Astrocyte (in vitro differentiated cells and primary cell): ENCODE measurements at regions not wholly inside any gene's neighbourhood (a gene's known extent, or its start where the extent isn't known, plus 50 kb on each side); places are given as distances from the start of the nearest gene placed in this dataset.

Source experiments
- DNase-seq: peaks from one replicate; pipeline ENCODE4 v3.0.0-alpha.2; 2010; ENCODE audit warnings: low read depth
- FAIRE-seq: peaks from 2 replicates; lab custom pipeline; 2011; peaks lifted over from hg19 to GRCh38; lab: Jason Lieb, UNC
- H2AFZ ChIP-seq: 2 replicates; pipeline ENCODE4 v1.6.0; 2012; ENCODE audit warnings: low read depth, low read length, inconsistent platforms
- H3K27ac ChIP-seq: 2 replicates; pipeline ENCODE4 v1.5.1; 2011; ENCODE audit warnings: low read depth, low read length, inconsistent platforms
- H3K27me3 ChIP-seq: 2 replicates; pipeline ENCODE4 v1.6.0; 2011; ENCODE audit warnings: low read length, inconsistent platforms; ENCODE audit not compliant: insufficient read depth
- H3K36me3 ChIP-seq: 2 replicates; pipeline ENCODE4 v1.5.1; 2011; ENCODE audit warnings: low read length, inconsistent platforms; ENCODE audit not compliant: insufficient read depth
- H3K4me1 ChIP-seq: 2 replicates; pipeline ENCODE4 v1.5.1; 2011; ENCODE audit warnings: low read length, inconsistent platforms; ENCODE audit not compliant: insufficient read depth
- H3K4me2 ChIP-seq: 2 replicates; pipeline ENCODE4 v1.6.0; 2012; ENCODE audit warnings: low read length, inconsistent platforms
- H3K4me3 ChIP-seq: 2 replicates; pipeline ENCODE4 v1.5.1; 2011; ENCODE audit warnings: low read depth, mild to moderate bottlenecking, low read length, inconsistent platforms; ENCODE audit not compliant: insufficient read depth
- H3K79me2 ChIP-seq: 2 replicates; pipeline ENCODE4 v1.6.0; 2012; ENCODE audit warnings: mild to moderate bottlenecking, low read length, inconsistent platforms; ENCODE audit not compliant: insufficient read depth
- H3K9ac ChIP-seq: 2 replicates; pipeline ENCODE4 v1.6.0; 2012; ENCODE audit warnings: mild to moderate bottlenecking, low read length, inconsistent platforms
- H3K9me3 ChIP-seq: 2 replicates; pipeline ENCODE4 v1.5.1; 2012; ENCODE audit warnings: low read depth, mild to moderate bottlenecking, low read length, inconsistent platforms; ENCODE audit not compliant: insufficient read depth
- H4K20me1 ChIP-seq: 2 replicates; pipeline ENCODE4 v1.6.0; 2012; ENCODE audit warnings: low read length, inconsistent platforms; ENCODE audit not compliant: insufficient read depth
- H3K27ac Mint-ChIP-seq: one replicate; pipeline ENCODE4 v1.8.0; 2021; ENCODE audit warnings: mild to moderate bottlenecking, mixed read lengths; ENCODE audit not compliant: unreplicated experiment
- H3K27me3 Mint-ChIP-seq: one replicate; pipeline ENCODE4 v1.8.0; 2021; ENCODE audit warnings: low read depth, mixed read lengths; ENCODE audit not compliant: unreplicated experiment
- H3K36me3 Mint-ChIP-seq: one replicate; pipeline ENCODE4 v1.8.0; 2021; ENCODE audit warnings: low read depth, mixed read lengths; ENCODE audit not compliant: unreplicated experiment
- H3K4me1 Mint-ChIP-seq: one replicate; pipeline ENCODE4 v1.8.0; 2021; ENCODE audit warnings: low read depth, mixed read lengths; ENCODE audit not compliant: unreplicated experiment
- H3K4me3 Mint-ChIP-seq: one replicate; pipeline ENCODE4 v1.8.0; 2021; ENCODE audit warnings: mild to moderate bottlenecking, moderate library complexity, mixed read lengths; ENCODE audit not compliant: unreplicated experiment
- H3K9me3 Mint-ChIP-seq: one replicate; pipeline ENCODE4 v1.8.0; 2021; ENCODE audit warnings: mild to moderate bottlenecking, mixed read lengths; ENCODE audit not compliant: unreplicated experiment
- EZH2 ChIP-seq: IDR thresholded peaks from 2 replicates; pipeline ENCODE4 v1.6.1; 2012; ENCODE audit warnings: mild to moderate bottlenecking, low read length, inconsistent platforms; ENCODE audit not compliant: insufficient read depth
- TF ChIP-seq, protein P1 (sequence below): IDR thresholded peaks from 2 replicates; pipeline ENCODE4 v1.5.1; 2011; ENCODE audit warnings: low read depth, mild to moderate bottlenecking, inconsistent platforms, low read length, moderate library complexity; ENCODE audit not compliant: insufficient read depth

DNA sequence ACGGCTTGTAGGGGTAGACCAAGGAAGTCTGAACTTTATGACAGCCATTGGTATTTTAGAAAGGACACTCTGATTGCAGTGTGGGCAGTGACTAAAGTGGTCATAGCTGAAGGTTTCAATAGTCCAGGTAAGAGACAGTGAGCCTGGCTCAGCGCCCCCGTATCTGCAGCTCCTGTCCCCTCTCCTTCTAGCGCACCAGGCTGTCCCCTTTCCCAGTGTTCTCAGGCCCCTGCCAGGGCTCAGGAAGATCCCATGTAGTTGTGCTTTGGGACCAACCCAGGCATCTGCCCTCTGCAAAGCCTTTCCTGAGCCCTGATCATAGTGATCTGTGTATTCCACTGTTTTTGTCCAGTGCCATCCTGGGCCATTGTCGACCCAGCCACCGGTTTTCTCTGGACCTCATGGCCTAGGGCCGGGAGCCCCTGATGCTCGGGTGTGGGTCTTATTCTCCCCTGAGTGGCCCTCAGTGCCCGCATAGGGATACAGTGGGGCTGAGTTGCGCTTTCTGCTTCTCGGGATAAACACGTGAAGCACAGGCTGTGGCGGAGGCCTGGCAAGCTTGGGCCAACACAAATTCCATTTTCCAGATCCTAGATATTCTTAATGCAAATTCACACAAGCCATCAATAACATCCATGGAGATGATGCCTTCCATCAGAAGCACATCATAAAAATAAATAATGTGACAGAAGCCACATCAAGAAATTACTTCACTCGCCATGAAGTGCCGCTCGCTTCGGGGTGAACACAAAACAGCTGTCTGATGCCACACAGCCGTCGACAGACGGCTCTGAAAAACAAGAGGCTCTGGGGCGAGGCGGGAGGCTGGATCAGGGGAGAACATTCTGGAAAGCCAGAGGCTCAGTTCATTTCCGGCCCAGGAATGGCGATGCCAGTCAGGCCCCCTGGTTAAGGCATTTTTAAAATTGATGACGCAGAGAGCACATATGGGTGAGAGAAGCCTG lies 805.0 kb downstream of the TBC1D22A start:
- Histone ChIP-seq H3K36me3 (no peaks in the 10 kb centered on the region), H3K4me2 (no peak overlapping the region), H2AFZ (no peak overlapping the region), H3K79me2 (no peaks in the 10 kb centered on the region), H3K27me3 (no peaks in the 10 kb centered on the region), H3K4me3 (no peak overlapping the region), H3K9me3 (peaks cover 27% of the 10 kb centered on the region), H3K27ac (no peak overlapping the region), H3K4me1 (no peaks in the 10 kb centered on the region), H3K9ac (no peak overlapping the region), H4K20me1 (no peaks in the 10 kb centered on the region)
- H3K27me3 Mint-ChIP-seq, result peaks cover 5% of the 10 kb centered on the region
- H3K27ac Mint-ChIP-seq, result no peak overlapping the region
- TF ChIP-seq, protein P1, sequence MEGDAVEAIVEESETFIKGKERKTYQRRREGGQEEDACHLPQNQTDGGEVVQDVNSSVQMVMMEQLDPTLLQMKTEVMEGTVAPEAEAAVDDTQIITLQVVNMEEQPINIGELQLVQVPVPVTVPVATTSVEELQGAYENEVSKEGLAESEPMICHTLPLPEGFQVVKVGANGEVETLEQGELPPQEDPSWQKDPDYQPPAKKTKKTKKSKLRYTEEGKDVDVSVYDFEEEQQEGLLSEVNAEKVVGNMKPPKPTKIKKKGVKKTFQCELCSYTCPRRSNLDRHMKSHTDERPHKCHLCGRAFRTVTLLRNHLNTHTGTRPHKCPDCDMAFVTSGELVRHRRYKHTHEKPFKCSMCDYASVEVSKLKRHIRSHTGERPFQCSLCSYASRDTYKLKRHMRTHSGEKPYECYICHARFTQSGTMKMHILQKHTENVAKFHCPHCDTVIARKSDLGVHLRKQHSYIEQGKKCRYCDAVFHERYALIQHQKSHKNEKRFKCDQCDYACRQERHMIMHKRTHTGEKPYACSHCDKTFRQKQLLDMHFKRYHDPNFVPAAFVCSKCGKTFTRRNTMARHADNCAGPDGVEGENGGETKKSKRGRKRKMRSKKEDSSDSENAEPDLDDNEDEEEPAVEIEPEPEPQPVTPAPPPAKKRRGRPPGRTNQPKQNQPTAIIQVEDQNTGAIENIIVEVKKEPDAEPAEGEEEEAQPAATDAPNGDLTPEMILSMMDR, result no peak
- TF ChIP-seq EZH2, result no peak
- peaks cover 2% of the 10 kb centered on the region for H3K36me3 Mint-ChIP-seq
- no peak for FAIRE-seq
- no peaks in the 10 kb centered on the region for H3K4me1 Mint-ChIP-seq
- DNase-seq, result no peak
- H3K9me3 Mint-ChIP-seq, result peaks cover 23% of the 10 kb centered on the region
- H3K4me3 Mint-ChIP-seq, result no peak overlapping the region

DNA sequence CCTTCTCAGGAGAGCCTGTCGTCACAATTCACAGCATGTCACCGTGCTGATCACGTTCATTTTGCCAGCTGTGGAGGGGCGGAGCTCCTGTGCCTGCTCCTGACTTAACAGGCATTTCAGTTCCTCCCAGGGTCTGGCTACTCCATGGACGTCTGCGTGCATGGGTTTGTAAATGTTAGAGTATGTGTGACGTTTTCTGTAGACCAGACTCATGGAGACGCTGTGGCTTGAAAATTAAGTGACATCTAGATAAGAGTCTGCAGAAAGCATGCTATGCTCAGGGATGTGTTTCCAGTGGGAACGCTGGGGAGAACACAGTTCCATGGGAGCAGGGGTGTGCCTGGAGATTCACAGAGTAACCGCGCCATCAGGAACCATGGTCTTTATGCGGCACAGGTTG lies 804.0 kb downstream of the TBC1D22A start:
- H3K4me1 ChIP-seq, result no peaks in the 10 kb centered on the region
- FAIRE-seq, result no peak
- no peak overlapping the region for H3K27ac Mint-ChIP-seq
- peaks cover 2% of the 10 kb centered on the region for H3K36me3 Mint-ChIP-seq
- no peaks in the 10 kb centered on the region for H4K20me1 ChIP-seq
- H3K79me2 ChIP-seq, result no peaks in the 10 kb centered on the region
- H3K4me3 ChIP-seq, result no peak overlapping the region
- peaks cover 5% of the 10 kb centered on the region for H3K27me3 Mint-ChIP-seq
- no peaks in the 10 kb centered on the region for H3K4me1 Mint-ChIP-seq
- no peak overlapping the region for H3K4me3 Mint-ChIP-seq
- H3K36me3 ChIP-seq, result no peaks in the 10 kb centered on the region
- H3K9me3 ChIP-seq, result peaks cover 21% of the 10 kb centered on the region
- no peak overlapping the region for H3K27ac ChIP-seq
- H3K9me3 Mint-ChIP-seq, result peaks cover 19% of the 10 kb centered on the region
- TF ChIP-seq EZH2, result no peak
- TF ChIP-seq, protein P1, result no peak
- H3K27me3 ChIP-seq, result no peaks in the 10 kb centered on the region
- DNase-seq, result no peak
- no peak overlapping the region for H2AFZ ChIP-seq
- no peak overlapping the region for H3K4me2 ChIP-seq
- no peak overlapping the region for H3K9ac ChIP-seq

DNA sequence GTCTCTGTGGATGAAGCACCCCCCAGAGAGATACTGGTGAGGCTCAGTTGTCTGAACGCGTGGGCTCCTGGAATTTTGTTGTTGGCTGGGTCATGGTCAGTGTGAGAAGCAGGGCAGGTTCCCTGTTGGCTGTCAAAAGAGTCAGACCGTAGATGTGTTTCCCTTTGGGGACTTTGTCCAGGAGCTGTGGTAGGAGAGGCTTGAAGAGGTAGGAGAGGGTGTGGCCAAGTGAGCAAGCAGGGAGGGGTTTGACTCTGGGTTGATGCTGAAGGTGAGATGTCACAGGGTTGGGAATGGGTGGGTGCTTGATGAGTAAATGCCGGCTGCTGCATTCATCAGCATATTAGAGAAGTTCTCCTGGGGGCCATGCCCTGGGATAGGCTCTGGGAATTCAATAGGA lies 803.2 kb downstream of the TBC1D22A start:
- peaks cover 5% of the 10 kb centered on the region for H3K27me3 Mint-ChIP-seq

More for the DNA sequence above, 803.2 kb downstream of the TBC1D22A start:
- Mint-ChIP-seq H3K4me3 (no peak overlapping the region), H3K27ac (no peak overlapping the region), H3K4me1 (no peaks in the 10 kb centered on the region), H3K36me3 (peaks cover 2% of the 10 kb centered on the region), H3K9me3 (peaks cover 19% of the 10 kb centered on the region)
- no peak for TF ChIP-seq EZH2
- TF ChIP-seq, protein P1, result no peak
- FAIRE-seq (no peak), DNase-seq (no peak)
- H3K4me3 ChIP-seq, result no peak overlapping the region
- H2AFZ ChIP-seq, result no peak overlapping the region
- H3K79me2 ChIP-seq, result no peaks in the 10 kb centered on the region
- peaks cover 21% of the 10 kb centered on the region for H3K9me3 ChIP-seq
- H4K20me1 ChIP-seq, result no peaks in the 10 kb centered on the region
- H3K4me2 ChIP-seq, result no peak overlapping the region
- H3K27ac ChIP-seq, result no peak overlapping the region
- no peak overlapping the region for H3K9ac ChIP-seq
- H3K4me1 ChIP-seq, result no peaks in the 10 kb centered on the region
- no peaks in the 10 kb centered on the region for H3K27me3 ChIP-seq
- no peaks in the 10 kb centered on the region for H3K36me3 ChIP-seq
